ENCODE measurements at regions not wholly inside any gene's neighbourhood (a gene's known extent, or its start where the extent isn't known, plus 50 kb on each side); places are given as distances from the start of the nearest gene placed in this dataset.

- TF ChIP-seq, protein P1, sequence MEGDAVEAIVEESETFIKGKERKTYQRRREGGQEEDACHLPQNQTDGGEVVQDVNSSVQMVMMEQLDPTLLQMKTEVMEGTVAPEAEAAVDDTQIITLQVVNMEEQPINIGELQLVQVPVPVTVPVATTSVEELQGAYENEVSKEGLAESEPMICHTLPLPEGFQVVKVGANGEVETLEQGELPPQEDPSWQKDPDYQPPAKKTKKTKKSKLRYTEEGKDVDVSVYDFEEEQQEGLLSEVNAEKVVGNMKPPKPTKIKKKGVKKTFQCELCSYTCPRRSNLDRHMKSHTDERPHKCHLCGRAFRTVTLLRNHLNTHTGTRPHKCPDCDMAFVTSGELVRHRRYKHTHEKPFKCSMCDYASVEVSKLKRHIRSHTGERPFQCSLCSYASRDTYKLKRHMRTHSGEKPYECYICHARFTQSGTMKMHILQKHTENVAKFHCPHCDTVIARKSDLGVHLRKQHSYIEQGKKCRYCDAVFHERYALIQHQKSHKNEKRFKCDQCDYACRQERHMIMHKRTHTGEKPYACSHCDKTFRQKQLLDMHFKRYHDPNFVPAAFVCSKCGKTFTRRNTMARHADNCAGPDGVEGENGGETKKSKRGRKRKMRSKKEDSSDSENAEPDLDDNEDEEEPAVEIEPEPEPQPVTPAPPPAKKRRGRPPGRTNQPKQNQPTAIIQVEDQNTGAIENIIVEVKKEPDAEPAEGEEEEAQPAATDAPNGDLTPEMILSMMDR (IDR thresholded peaks at IDR 0.05; ENCODE audit: borderline replicate concordance, extremely low read depth, low read length, poor library complexity, severe bottlenecking): no peak
- no peak for TF ChIP-seq EZH2 (IDR thresholded peaks at IDR 0.05; ENCODE audit: borderline replicate concordance, low read depth, low read length, severe bottlenecking)
These were observed 144.9 kb downstream of the HAPSTR1 start for GRCh38 chr16:9236319-9236718.

DNA sequence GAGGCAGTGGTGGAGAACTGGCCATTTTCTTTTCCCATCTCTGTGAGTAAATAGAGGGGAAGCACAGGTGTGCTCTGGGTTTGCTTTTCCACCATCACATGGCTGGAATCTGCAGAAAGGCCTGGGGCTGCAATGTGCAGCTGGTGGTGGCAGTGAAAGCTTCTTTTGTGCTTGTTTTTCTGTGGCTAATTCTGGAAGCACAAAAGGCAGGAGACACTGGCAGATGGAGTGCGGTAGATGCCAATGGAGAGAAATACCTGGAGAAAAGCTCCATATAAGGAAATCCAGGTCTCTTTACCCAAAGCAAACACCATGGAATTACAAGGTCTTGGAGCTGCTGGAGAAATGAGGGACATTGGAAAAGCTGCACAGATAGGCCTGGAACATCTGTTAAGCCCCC is 146.9 kb downstream of the HAPSTR1 start:
- no peak overlapping the region for H3K4me3 ChIP-seq (ENCODE audit: low read depth in 1 of 2, low read length in 2 of 2)
- H3K79me2 ChIP-seq (ENCODE audit: insufficient read depth, low read length): no peaks in the 10 kb centered on the region
- H3K9me3 ChIP-seq (ENCODE audit: insufficient read depth, low read length, severe bottlenecking): no peaks in the 10 kb centered on the region
- ATAC-seq (ENCODE audit: insufficient read depth, low read depth) (no peak), DNase-seq (no peak)
- TF ChIP-seq EZH2 (IDR thresholded peaks at IDR 0.05; ENCODE audit: borderline replicate concordance, low read depth, low read length, severe bottlenecking): no peak
- TF ChIP-seq, protein P1 (IDR thresholded peaks at IDR 0.05; ENCODE audit: borderline replicate concordance, extremely low read depth, low read length, poor library complexity, severe bottlenecking): no peak
- H3K4me1 ChIP-seq (ENCODE audit: insufficient read depth, low read length): peaks cover 24% of the 10 kb centered on the region; the same call in 1 of the 2 replicates
- H3K27me3 ChIP-seq (ENCODE audit: insufficient read depth, low read length, poor library complexity): no peaks in the 10 kb centered on the region
- no peak overlapping the region for H3K4me2 ChIP-seq (ENCODE audit: insufficient read depth, low read length)
- H3K36me3 ChIP-seq (ENCODE audit: insufficient read depth, low read length): no peaks in the 10 kb centered on the region
- H3K9ac ChIP-seq (ENCODE audit: low read depth, low read length): no peak overlapping the region
- H4K20me1 ChIP-seq (ENCODE audit: insufficient read depth, low read length): no peaks in the 10 kb centered on the region
- H2AFZ ChIP-seq (ENCODE audit: low read depth, low read length): no peak overlapping the region
- no peak overlapping the region for H3K27ac ChIP-seq (ENCODE audit: low read length)

More at GRCh38 chr16:9236319-9236718, 144.9 kb downstream of the HAPSTR1 start:
- H3K27ac ChIP-seq (ENCODE audit: low read length): no peak overlapping the region; the same call in 1 of the 2 replicates
- no peaks in the 10 kb centered on the region for H3K27me3 ChIP-seq (ENCODE audit: insufficient read depth, low read length, poor library complexity)
- H3K4me1 ChIP-seq (ENCODE audit: insufficient read depth, low read length): peaks cover 24% of the 10 kb centered on the region; the same call in 1 of the 2 replicates
- H3K4me2 ChIP-seq (ENCODE audit: insufficient read depth, low read length): no peak overlapping the region
- H3K36me3 ChIP-seq (ENCODE audit: insufficient read depth, low read length): no peaks in the 10 kb centered on the region
- no peaks in the 10 kb centered on the region for H3K9me3 ChIP-seq (ENCODE audit: insufficient read depth, low read length, severe bottlenecking)
- DNase-seq (no peak), ATAC-seq (ENCODE audit: insufficient read depth, low read depth) (no peak)
- no peak overlapping the region for H3K9ac ChIP-seq (ENCODE audit: low read depth, low read length)
- no peaks in the 10 kb centered on the region for H3K79me2 ChIP-seq (ENCODE audit: insufficient read depth, low read length)
- H3K4me3 ChIP-seq (ENCODE audit: low read depth in 1 of 2, low read length in 2 of 2): no peak overlapping the region
- no peak overlapping the region for H2AFZ ChIP-seq (ENCODE audit: low read depth, low read length)
- H4K20me1 ChIP-seq (ENCODE audit: insufficient read depth, low read length): no peaks in the 10 kb centered on the region

- no peak overlapping the region for H2AFZ ChIP-seq (ENCODE audit: low read depth, low read length)
- H3K36me3 ChIP-seq (ENCODE audit: insufficient read depth, low read length): no peaks in the 10 kb centered on the region
- H3K9ac ChIP-seq (ENCODE audit: low read depth, low read length): no peak overlapping the region
- H3K4me3 ChIP-seq (ENCODE audit: low read depth in 1 of 2, low read length in 2 of 2): no peak overlapping the region
- H3K4me2 ChIP-seq (ENCODE audit: insufficient read depth, low read length): no peak overlapping the region
- DNase-seq: no peak
- ATAC-seq (ENCODE audit: insufficient read depth, low read depth): no peak
- TF ChIP-seq, protein P1 (IDR thresholded peaks at IDR 0.05; ENCODE audit: borderline replicate concordance, extremely low read depth, low read length, poor library complexity, severe bottlenecking): no peak
- no peak overlapping the region for H3K27ac ChIP-seq (ENCODE audit: low read length)
- no peaks in the 10 kb centered on the region for H4K20me1 ChIP-seq (ENCODE audit: insufficient read depth, low read length)
- peaks cover 10% of the 10 kb centered on the region; the same call in 1 of the 2 replicates for H3K4me1 ChIP-seq (ENCODE audit: insufficient read depth, low read length)
- H3K79me2 ChIP-seq (ENCODE audit: insufficient read depth, low read length): no peaks in the 10 kb centered on the region
- H3K9me3 ChIP-seq (ENCODE audit: insufficient read depth, low read length, severe bottlenecking): no peaks in the 10 kb centered on the region
- H3K27me3 ChIP-seq (ENCODE audit: insufficient read depth, low read length, poor library complexity): peaks cover under 1% of the 10 kb centered on the region
These were observed 149.7 kb downstream of the HAPSTR1 start for GRCh38 chr16:9241177-9241576.

- no peaks in the 10 kb centered on the region for H3K9me3 ChIP-seq (ENCODE audit: insufficient read depth, low read length, severe bottlenecking)
- no peaks in the 10 kb centered on the region for H3K79me2 ChIP-seq (ENCODE audit: insufficient read depth, low read length)
- H4K20me1 ChIP-seq (ENCODE audit: insufficient read depth, low read length): no peaks in the 10 kb centered on the region
- H2AFZ ChIP-seq (ENCODE audit: low read depth, low read length): no peak overlapping the region
- no peaks in the 10 kb centered on the region for H3K36me3 ChIP-seq (ENCODE audit: insufficient read depth, low read length)
- no peak overlapping the region for H3K9ac ChIP-seq (ENCODE audit: low read depth, low read length)
- no peak for ATAC-seq (ENCODE audit: insufficient read depth, low read depth)
- H3K27me3 ChIP-seq (ENCODE audit: insufficient read depth, low read length, poor library complexity): peaks cover 5% of the 10 kb centered on the region
- no peak overlapping the region for H3K27ac ChIP-seq (ENCODE audit: low read length)
- TF ChIP-seq EZH2 (IDR thresholded peaks at IDR 0.05; ENCODE audit: borderline replicate concordance, low read depth, low read length, severe bottlenecking): no peak
- TF ChIP-seq, protein P1 (IDR thresholded peaks at IDR 0.05; ENCODE audit: borderline replicate concordance, extremely low read depth, low read length, poor library complexity, severe bottlenecking): no peak
- H3K4me1 ChIP-seq (ENCODE audit: insufficient read depth, low read length): no peaks in the 10 kb centered on the region
- DNase-seq: no peak
- no peak overlapping the region for H3K4me2 ChIP-seq (ENCODE audit: insufficient read depth, low read length)
- no peak overlapping the region for H3K4me3 ChIP-seq (ENCODE audit: low read depth in 1 of 2, low read length in 2 of 2)
These were observed 156.7 kb downstream of the HAPSTR1 start for GRCh38 chr16:9248162-9248561.

All from DND-41 (cell line).